ENCODE measurements at regions not wholly inside any gene's neighbourhood (a gene's known extent, or its start where the extent isn't known, plus 50 kb on each side); places are given as distances from the start of the nearest gene placed in this dataset.

DNA sequence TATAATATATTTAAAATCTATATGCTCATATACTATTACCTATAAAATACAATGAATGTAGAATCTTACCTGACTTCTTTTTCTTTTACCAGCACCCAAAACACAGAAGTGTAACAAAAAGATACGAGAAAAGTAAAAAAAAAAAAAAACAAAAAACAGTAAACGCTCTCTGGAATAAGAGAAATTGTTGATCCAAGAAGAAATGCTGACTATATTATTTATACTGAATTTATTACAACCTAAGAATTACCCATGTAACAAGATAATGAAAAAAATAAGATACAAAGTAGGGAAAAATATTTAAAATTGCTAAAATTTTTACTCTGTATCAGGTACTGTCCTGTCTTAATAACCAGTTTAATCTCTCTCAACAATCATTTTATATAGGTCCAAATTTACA, 787.9 kb upstream of the MAN1A1 start:
- TF ChIP-seq, protein P1, sequence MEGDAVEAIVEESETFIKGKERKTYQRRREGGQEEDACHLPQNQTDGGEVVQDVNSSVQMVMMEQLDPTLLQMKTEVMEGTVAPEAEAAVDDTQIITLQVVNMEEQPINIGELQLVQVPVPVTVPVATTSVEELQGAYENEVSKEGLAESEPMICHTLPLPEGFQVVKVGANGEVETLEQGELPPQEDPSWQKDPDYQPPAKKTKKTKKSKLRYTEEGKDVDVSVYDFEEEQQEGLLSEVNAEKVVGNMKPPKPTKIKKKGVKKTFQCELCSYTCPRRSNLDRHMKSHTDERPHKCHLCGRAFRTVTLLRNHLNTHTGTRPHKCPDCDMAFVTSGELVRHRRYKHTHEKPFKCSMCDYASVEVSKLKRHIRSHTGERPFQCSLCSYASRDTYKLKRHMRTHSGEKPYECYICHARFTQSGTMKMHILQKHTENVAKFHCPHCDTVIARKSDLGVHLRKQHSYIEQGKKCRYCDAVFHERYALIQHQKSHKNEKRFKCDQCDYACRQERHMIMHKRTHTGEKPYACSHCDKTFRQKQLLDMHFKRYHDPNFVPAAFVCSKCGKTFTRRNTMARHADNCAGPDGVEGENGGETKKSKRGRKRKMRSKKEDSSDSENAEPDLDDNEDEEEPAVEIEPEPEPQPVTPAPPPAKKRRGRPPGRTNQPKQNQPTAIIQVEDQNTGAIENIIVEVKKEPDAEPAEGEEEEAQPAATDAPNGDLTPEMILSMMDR (IDR thresholded peaks at IDR 0.05) = no peak
- TF ChIP-seq POLR2A (IDR thresholded peaks at IDR 0.05) = no peak
- TF ChIP-seq POLR2AphosphoS5 (IDR thresholded peaks at IDR 0.05) = no peak

Measured in gastroesophageal sphincter (tissue), 3 donors.